COLO829 (cell line): ENCODE measurements at regions not wholly inside any gene's neighbourhood (a gene's known extent, or its start where the extent isn't known, plus 50 kb on each side); places are given as distances from the start of the nearest gene placed in this dataset.

Experiments used
- DNase-seq: peaks from one replicate; pipeline ENCODE4 v3.0.0; 2012; ENCODE audit warnings: low spot score

GRCh38 chr21:43348170-43348766, 78.7 kb downstream of the SIK1 start:
- DNase-seq = no peak

- DNase-seq = no peak
These were observed 79.3 kb downstream of the SIK1 start for GRCh38 chr21:43347461-43348169.

- no peak for DNase-seq
These were observed 80.4 kb downstream of the SIK1 start for GRCh38 chr21:43346551-43346950.

- no peak for DNase-seq
These were observed 81.1 kb downstream of the SIK1 start for GRCh38 chr21:43345746-43346409.

- no peak for DNase-seq
These were observed 81.7 kb downstream of the SIK1 start for GRCh38 chr21:43345046-43345745.

- DNase-seq = no peak
These were observed 82.7 kb downstream of the SIK1 start for GRCh38 chr21:43343992-43344886.

GRCh38 chr21:43343095-43343991, 83.6 kb downstream of the SIK1 start:
- DNase-seq = no peak

GRCh38 chr21:43342301-43342881, 84.5 kb downstream of the SIK1 start:
- no peak for DNase-seq

GRCh38 chr21:43341378-43342161, 85.4 kb downstream of the SIK1 start:
- no peak for DNase-seq

- DNase-seq = peak; percentile 72
These were observed 86.2 kb downstream of the SIK1 start for GRCh38 chr21:43340491-43341377.

GRCh38 chr21:43339668-43340067, 87.3 kb downstream of the SIK1 start:
- DNase-seq = no peak

GRCh38 chr21:43338951-43339350, 88.0 kb downstream of the SIK1 start:
- no peak for DNase-seq

- DNase-seq = no peak
These were observed 88.9 kb downstream of the SIK1 start for GRCh38 chr21:43337901-43338655.

- no peak for DNase-seq
These were observed 91.8 kb downstream of the SIK1 start for GRCh38 chr21:43335119-43335518.

- DNase-seq = no peak
These were observed 92.5 kb downstream of the SIK1 start for GRCh38 chr21:43334214-43334958.

GRCh38 chr21:43333298-43334062, 93.5 kb downstream of the SIK1 start:
- DNase-seq = peak; percentile 35
